ENCODE measurements at regions not wholly inside any gene's neighbourhood (a gene's known extent, or its start where the extent isn't known, plus 50 kb on each side); places are given as distances from the start of the nearest gene placed in this dataset.
A peak's percentile ranks its signal among the peaks of the same experiment; 100 is the strongest.

GRCh38 chr6:145507239-145507638 lies 228.1 kb downstream of the EPM2A start:
- Histone ChIP-seq H3K9ac (replicated peaks in 1 of 4; ENCODE audit: extremely low read depth in 1 of 4, low read depth in 3 of 4, low read length in 3 of 4) (no peak overlapping the region), H3K27me3 (replicated peaks in 1 of 4; ENCODE audit: control insufficient read depth in 3 of 4, extremely low read depth in 1 of 4, insufficient read depth in 3 of 4, low read length in 3 of 4) (no peaks in the 10 kb centered on the region), H4K91ac (replicated peaks; ENCODE audit: insufficient read length, low read length) (no peak overlapping the region), H3K14ac (ENCODE audit: insufficient read length) (no peak overlapping the region), H3K4me3 (ENCODE audit: extremely low read depth in 1 of 4, insufficient read depth in 2 of 4, low read depth in 3 of 4, low read length in 4 of 4) (no peak overlapping the region), H2BK12ac (ENCODE audit: low read depth, low read length) (no peak overlapping the region), H2BK5ac (ENCODE audit: low read depth, low read length) (no peak overlapping the region), H3K23me2 (ENCODE audit: low read depth, low read length) (no peaks in the 10 kb centered on the region), H2BK15ac (ENCODE audit: low read length) (no peak overlapping the region), H2AK5ac (ENCODE audit: low read depth, low read length) (no peak overlapping the region), H3K79me2 (ENCODE audit: control insufficient read depth in 1 of 2, insufficient read depth in 2 of 2, low read length in 2 of 2) (no peaks in the 10 kb centered on the region), H4K5ac (ENCODE audit: insufficient read length, low read depth, low read length) (no peak overlapping the region), H3K4ac (replicated peaks; ENCODE audit: insufficient read length, low read depth, low read length) (no peak overlapping the region), H3K27ac (ENCODE audit: low read depth, low read length) (no peak overlapping the region), H3K36me3 (ENCODE audit: control insufficient read depth in 2 of 4, insufficient read depth in 4 of 4, low read length in 3 of 4) (no peaks in the 10 kb centered on the region), H3K56ac (replicated peaks; ENCODE audit: insufficient read length, low read depth, low read length) (no peak overlapping the region), H3K4me2 (ENCODE audit: insufficient read depth in 1 of 2, low read depth in 2 of 2, low read length in 2 of 2) (no peak overlapping the region), H3K23ac (ENCODE audit: insufficient read length) (no peak overlapping the region), H2BK20ac (ENCODE audit: low read length) (no peak overlapping the region), H2AFZ (ENCODE audit: low read length) (peak overlapping the region; percentile 93; the same call in 1 of the 2 replicates), H3K4me1 (replicated peaks in 1 of 4; ENCODE audit: control insufficient read depth in 3 of 4, insufficient read depth in 4 of 4, low read length in 3 of 4) (peaks cover 0 to 4% (median 2%) of the 10 kb centered on the region in 4 experiments; a peak in 3 of 7 replicates), H2BK120ac (replicated peaks; ENCODE audit: low read depth, low read length) (no peak overlapping the region), H4K20me1 (replicated peaks in 1 of 2; ENCODE audit: control insufficient read depth in 1 of 2, insufficient read depth in 2 of 2, low read length in 2 of 2) (no peaks in the 10 kb centered on the region), H3K79me1 (ENCODE audit: low read depth, low read length) (no peaks in the 10 kb centered on the region), H3K9me3 (ENCODE audit: insufficient read depth in 2 of 2, low read depth in 1 of 2, low read length in 1 of 2) (no peaks in the 10 kb centered on the region), H3K18ac (ENCODE audit: extremely low read depth, low read length) (no peak overlapping the region), H4K8ac (ENCODE audit: extremely low read depth, insufficient read depth, low read length) (no peak overlapping the region)
- WGBS, 2 experiments (ENCODE audit: extremely low coverage in 1 of 2, insufficient coverage in 1 of 2, insufficient read length in 1 of 2, insufficient replicate concordance in 2 of 2, low coverage in 1 of 2, low lambda C conversion rate in 2 of 2, missing lambda C conversion rate in 1 of 2), result 90% methylated on average over 2 of the region's 2 CpGs; no CpG with 5 or more reads in 1 of the 2 experiments
- TF ChIP-seq POU5F1 (IDR thresholded peaks at IDR 0.05; ENCODE audit: low read depth, low read length) (no peak), SIX5 (IDR thresholded peaks at IDR 0.05; ENCODE audit: low read depth, low read length) (no peak), CREB1 (IDR thresholded peaks at IDR 0.05) (no peak), SRF (IDR thresholded peaks at IDR 0.05; ENCODE audit: low read depth, low read length) (no peak)
- ChIA-PET CTCF (ENCODE audit: partially characterized antibody) (interaction anchor here (0.9 to 3.0 kb wide), 10 partner anchors 9 to 131 kb away, joined by 3 to 14 read pairs (median 6); no protein-coding TSS in a partner anchor), POLR2A (ENCODE audit: partially characterized antibody) (interaction anchor here (1.3 kb wide), 1 partner anchor 10 kb away, joined by 3 read pairs; no protein-coding TSS in a partner anchor)
- no peak for FAIRE-seq
- DNase-seq (ENCODE audit: low read depth in 1 of 2, low spot score in 2 of 2), result no peak

All from H1 (cell line).